ENCODE measurements at regions not wholly inside any gene's neighbourhood (a gene's known extent, or its start where the extent isn't known, plus 50 kb on each side); places are given as distances from the start of the nearest gene placed in this dataset.

- no peak for DNase-seq
Measured at GRCh38 chr2:240287496-240288086, 147.1 kb upstream of the OTOS start.

GRCh38 chr2:240288087-240288521 lies 147.4 kb upstream of the GPC1 start:
- DNase-seq = no peak

- no peak for DNase-seq
Measured at GRCh38 chr2:240289701-240290431, 145.6 kb upstream of the GPC1 start.

GRCh38 chr2:240290432-240291336 lies 144.8 kb upstream of the GPC1 start:
- no peak for DNase-seq

DNA sequence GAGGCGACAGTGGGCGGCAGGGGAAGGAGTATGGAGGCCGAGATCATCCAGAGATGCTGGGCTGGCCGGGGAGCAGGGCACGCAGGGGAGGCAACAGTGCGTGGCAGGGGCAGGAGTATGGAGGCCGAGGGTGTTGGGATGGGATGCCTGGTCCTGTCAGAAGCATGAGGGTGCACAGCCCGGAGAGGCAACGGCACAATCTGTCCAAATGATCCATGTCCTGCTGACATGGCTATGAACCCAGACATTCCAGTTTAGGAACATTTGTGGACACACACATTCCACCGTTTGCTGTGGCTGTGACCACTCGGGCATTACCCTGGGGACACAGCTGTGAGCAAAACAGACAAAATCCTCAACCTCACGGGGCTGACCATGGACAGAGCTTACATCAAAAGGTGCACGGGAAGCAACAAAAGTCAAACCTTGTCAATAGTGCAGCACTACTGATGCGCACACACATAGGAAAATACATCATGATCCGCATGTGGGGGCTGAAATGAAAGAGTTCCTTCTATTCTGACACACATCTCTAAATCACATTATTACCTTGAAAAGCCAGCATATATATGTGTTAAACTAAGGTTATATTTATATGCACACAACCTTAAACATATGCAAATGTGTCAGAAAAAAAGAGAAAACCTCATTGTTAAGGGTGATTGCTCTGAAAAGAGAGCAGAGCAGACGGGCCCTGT lies 144.0 kb upstream of the GPC1 start:
- DNase-seq = no peak

- DNase-seq = no peak
Measured at GRCh38 chr2:240292035-240292574, 143.4 kb upstream of the GPC1 start.

DNA sequence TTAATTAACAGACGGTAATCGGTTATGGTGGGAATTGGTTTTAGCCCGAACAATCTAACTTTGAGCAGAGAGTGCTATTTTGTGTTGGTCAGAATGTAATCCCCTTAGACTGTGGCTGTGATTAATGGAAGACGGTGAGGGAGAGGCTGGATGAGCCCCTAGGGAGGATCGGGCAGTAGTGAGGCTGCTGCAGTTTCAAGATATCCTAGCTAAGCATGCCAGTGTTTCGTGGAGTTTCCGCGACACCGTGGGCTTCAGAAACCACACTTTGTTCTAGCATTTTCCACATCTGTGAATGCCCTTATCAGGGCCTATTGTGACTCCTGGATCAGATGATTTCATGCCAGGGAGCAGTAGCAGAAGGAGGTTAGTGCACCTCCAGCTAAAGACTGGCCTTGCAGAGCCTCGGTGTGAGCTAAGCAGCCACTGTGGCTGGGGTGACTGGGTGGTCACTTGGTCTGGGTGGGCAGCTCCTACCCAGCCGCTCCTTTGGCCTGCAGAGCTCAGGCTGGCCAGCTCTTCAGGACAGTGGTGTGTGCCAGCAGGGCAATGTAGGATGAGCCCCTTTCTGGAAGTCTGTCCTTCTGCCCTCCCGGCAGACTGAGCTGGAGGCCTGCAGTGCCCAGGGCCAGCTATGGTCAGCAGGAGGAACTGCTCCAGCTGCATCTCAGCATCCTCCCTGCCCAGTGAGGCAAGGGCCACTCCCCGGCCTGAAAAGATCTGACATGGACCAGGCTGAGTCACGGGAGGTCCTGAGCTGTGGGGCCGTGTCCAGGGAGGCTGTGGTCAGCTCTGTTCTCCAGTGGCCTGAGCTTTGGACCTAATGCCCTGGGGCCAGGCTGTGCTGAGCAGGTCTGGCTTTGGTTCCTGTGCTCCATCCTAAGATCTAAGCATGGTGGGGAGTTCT lies 142.6 kb upstream of the GPC1 start:
- no peak for DNase-seq

DNA sequence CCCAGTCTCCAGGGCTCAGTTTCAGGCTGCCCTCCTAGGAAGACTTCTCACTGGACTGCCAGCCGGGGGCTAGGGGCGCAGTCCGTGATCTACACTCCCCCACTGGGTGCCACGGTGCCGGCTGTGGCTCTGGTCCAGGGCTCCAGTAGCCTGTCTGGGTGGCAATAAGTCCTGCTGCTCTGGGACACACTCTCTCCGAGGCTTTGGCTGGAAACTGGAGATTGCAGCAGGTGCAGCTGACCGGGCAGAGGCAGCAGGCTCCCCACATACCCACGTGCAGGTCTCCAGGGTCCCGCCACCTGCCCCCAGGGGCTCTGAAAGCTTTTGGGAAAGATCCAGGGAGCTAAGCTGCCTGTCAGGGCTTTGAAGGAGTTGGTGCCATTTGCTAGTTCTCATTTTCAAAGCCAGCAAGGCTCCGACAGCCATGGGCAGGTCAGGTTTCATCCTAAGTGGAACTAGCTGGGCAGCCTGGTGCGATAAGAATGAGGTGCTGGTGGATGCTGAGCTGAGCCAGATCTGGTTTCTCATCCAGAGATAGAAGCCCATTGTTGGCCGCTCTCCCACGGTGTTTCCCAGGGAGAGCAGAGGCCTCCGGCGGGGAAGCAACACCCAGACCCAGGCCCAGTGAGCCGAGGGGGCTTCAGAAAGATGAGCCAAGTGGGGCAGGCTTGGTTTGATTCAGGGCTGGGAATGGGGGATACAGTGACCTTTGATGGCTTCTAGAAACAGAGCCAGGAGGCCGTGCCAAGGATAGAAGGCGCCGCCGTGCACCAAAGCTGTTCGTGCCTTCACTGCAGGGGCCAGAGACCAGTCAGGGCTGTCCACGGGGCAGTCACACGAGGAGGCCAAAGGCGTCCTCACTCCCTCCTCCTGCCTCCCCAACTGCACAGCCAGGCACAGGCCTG lies 141.7 kb upstream of the GPC1 start:
- peak; percentile 12 for DNase-seq

- DNase-seq = no peak
Measured at GRCh38 chr2:240294514-240294913, 140.9 kb upstream of the GPC1 start.

GRCh38 chr2:240295256-240296103 lies 140.0 kb upstream of the GPC1 start:
- DNase-seq = no peak

- DNase-seq = no peak
Measured at GRCh38 chr2:240296104-240296406, 139.4 kb upstream of the GPC1 start.

GRCh38 chr2:240296476-240297255 lies 138.8 kb upstream of the GPC1 start:
- no peak for DNase-seq

- DNase-seq = no peak
Measured at GRCh38 chr2:240297256-240298116, 138.0 kb upstream of the GPC1 start.

- DNase-seq = no peak
Measured at GRCh38 chr2:240298117-240298790, 137.2 kb upstream of the GPC1 start.

- DNase-seq = no peak
Measured at GRCh38 chr2:240298803-240299709, 136.4 kb upstream of the GPC1 start.

DNA sequence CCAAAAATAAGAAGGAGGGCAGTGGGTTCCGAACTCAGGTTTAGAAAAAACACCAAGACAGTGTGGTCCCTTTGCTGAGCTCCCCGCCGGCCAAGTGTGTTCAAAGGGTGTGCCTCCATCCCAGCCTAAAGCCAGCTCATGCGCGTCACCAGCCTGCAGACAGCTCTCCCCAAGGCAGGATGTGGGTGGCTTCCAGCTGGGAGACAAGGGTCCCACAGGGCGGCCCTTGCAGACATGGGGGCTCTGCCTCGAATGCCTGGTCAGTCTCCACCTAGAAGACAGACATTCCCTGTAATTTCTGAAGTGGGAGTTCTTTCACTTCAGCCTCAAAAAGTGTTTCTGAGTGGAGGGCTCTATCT lies 135.8 kb upstream of the GPC1 start:
- no peak for DNase-seq
